ENCODE measurements at regions not wholly inside any gene's neighbourhood (a gene's known extent, or its start where the extent isn't known, plus 50 kb on each side); places are given as distances from the start of the nearest gene placed in this dataset.

GRCh38 chr3:160124224-160124623, 101.0 kb upstream of the C3orf80 start:
- in situ Hi-C loops (cut with MboI; ENCODE audit: low sequenced_read_pairs) (no loop called here), intact Hi-C loops (cut with micrococcal nuclease) (no loop called here), dilution Hi-C loops (cut with HindIII; ENCODE audit: low sequenced_read_pairs, unreplicated experiment) (no loop called here)
- H3K23ac ChIP-seq (ENCODE audit: low read depth, low read length), result no peak overlapping the region
- H2AFZ ChIP-seq (replicated peaks; ENCODE audit: low read length, poor library complexity), result no peak overlapping the region
- no peak overlapping the region for H2AK9ac ChIP-seq (replicated peaks; ENCODE audit: low read depth, low read length, poor library complexity)
- no TSS peak for BruUV-seq (replicated peaks)
- no peak overlapping the region for H4K5ac ChIP-seq (ENCODE audit: low read depth, low read length)
- no peaks in the 10 kb centered on the region for H3K9me3 ChIP-seq (ENCODE audit: control insufficient read depth, insufficient read depth, low read length)
- no peak overlapping the region for H2BK15ac ChIP-seq (ENCODE audit: low read depth, low read length)
- no peaks in the 10 kb centered on the region for H3K79me1 ChIP-seq (ENCODE audit: low read depth in 1 of 2, low read length in 2 of 2)
- TF ChIP-seq MXI1 (IDR thresholded peaks at IDR 0.05; ENCODE audit: borderline replicate concordance, low read depth, low read length), result no peak
- no peak for TF ChIP-seq MAFK (IDR thresholded peaks at IDR 0.05; ENCODE audit: low read depth, low read length)
- no peak for TF ChIP-seq ELK1 (IDR thresholded peaks at IDR 0.05; ENCODE audit: borderline replicate concordance, low read depth, low read length)
- no peak for TF ChIP-seq CHD1 (IDR thresholded peaks at IDR 0.05; ENCODE audit: low read depth, low read length)
- no peak for TF ChIP-seq BHLHE40 (IDR thresholded peaks at IDR 0.05; ENCODE audit: low read depth, low read length)
- TF ChIP-seq FOS (IDR thresholded peaks at IDR 0.05; ENCODE audit: low read depth, low read length), result no peak
- no peak for TF ChIP-seq NFE2L2 (IDR thresholded peaks at IDR 0.05; ENCODE audit: low read depth, low read length)
- no peak for TF ChIP-seq RAD21 (IDR thresholded peaks at IDR 0.05; ENCODE audit: low read length)
- TF ChIP-seq MAZ (IDR thresholded peaks at IDR 0.05; ENCODE audit: borderline replicate concordance, low read depth, low read length), result no peak
- TF ChIP-seq SMC3 (IDR thresholded peaks at IDR 0.05; ENCODE audit: low read depth, low read length), result no peak
- H3K4me3 ChIP-seq (ENCODE audit: insufficient read depth, low read depth, low read length), result no peak overlapping the region
- H4K8ac ChIP-seq (ENCODE audit: low read depth in 2 of 2, low read length in 2 of 2), result no peak overlapping the region
- H3K9ac ChIP-seq (ENCODE audit: low read depth, low read length), result no peak overlapping the region
- no peak overlapping the region for H3K18ac ChIP-seq (ENCODE audit: low read depth, low read length)
- no peak overlapping the region for H2AK5ac ChIP-seq (ENCODE audit: low read depth, low read length)
- H3K9me1 ChIP-seq (ENCODE audit: insufficient read depth, low read length), result peaks cover 3% of the 10 kb centered on the region; the same call in 1 of the 2 replicates
- no peak for ATAC-seq (ENCODE audit: low read depth)
- H3K4ac ChIP-seq (ENCODE audit: low read depth, low read length), result no peak overlapping the region
- H4K91ac ChIP-seq (ENCODE audit: insufficient read depth, low read depth, low read length), result no peak overlapping the region
- H3K14ac ChIP-seq (replicated peaks; ENCODE audit: low read depth, low read length), result no peak overlapping the region
- H3K56ac ChIP-seq (ENCODE audit: extremely low read depth, insufficient read depth, low read length), result no peak overlapping the region
- H2BK20ac ChIP-seq (ENCODE audit: low read depth, low read length), result no peak overlapping the region
- no peak for DNase-seq
- ChIA-PET POLR2A (ENCODE audit: unreplicated experiment) (no interaction called here), CTCF (no interaction called here)
- H3K4me2 ChIP-seq (ENCODE audit: low read depth, low read length), result no peak overlapping the region
- H2BK120ac ChIP-seq (ENCODE audit: low read depth, low read length), result no peak overlapping the region
- H3K27ac ChIP-seq (ENCODE audit: insufficient read depth, low read length), result no peak overlapping the region
- H3K4me1 ChIP-seq (ENCODE audit: control insufficient read depth, insufficient read depth, low read length), result no peaks in the 10 kb centered on the region
- no peaks in the 10 kb centered on the region for H3K27me3 ChIP-seq (ENCODE audit: control insufficient read depth, insufficient read depth, low read length)
- no peak overlapping the region for H2BK5ac ChIP-seq (ENCODE audit: low read depth, low read length, poor library complexity, severe bottlenecking)
- H4K20me1 ChIP-seq (ENCODE audit: insufficient read depth, low read length), result no peaks in the 10 kb centered on the region
- no peaks in the 10 kb centered on the region for H3K36me3 ChIP-seq (ENCODE audit: control insufficient read depth, insufficient read depth, low read length)

Measured in IMR-90 (cell line).